Bronchial epithelial cell (primary cell): ENCODE measurements at regions not wholly inside any gene's neighbourhood (a gene's known extent, or its start where the extent isn't known, plus 50 kb on each side); places are given as distances from the start of the nearest gene placed in this dataset.
A peak's percentile ranks its signal among the peaks of the same experiment; 100 is the strongest.

ENCODE experiments used
- DNase-seq: peaks from one replicate; pipeline ENCODE4 v3.0.0-alpha.2; 2010; ENCODE audit warnings: low read depth
- FAIRE-seq: peaks from 2 replicates; lab custom pipeline; 2011; peaks lifted over from hg19 to GRCh38; lab: Jason Lieb, UNC
- H3K27me3 ChIP-seq: 2 replicates; pipeline ENCODE4 v1.5.1; 2011; ENCODE audit warnings: low read length; ENCODE audit not compliant: control insufficient read depth, insufficient read depth
- H3K36me3 ChIP-seq: 2 replicates; pipeline ENCODE4 v1.5.1; 2011; ENCODE audit warnings: low read length; ENCODE audit not compliant: control insufficient read depth, insufficient read depth
- H3K4me3 ChIP-seq: 2 replicates; pipeline ENCODE4 v1.5.1; 2011; ENCODE audit warnings: mild to moderate bottlenecking, low read depth, low read length, control low read depth
- CTCF ChIP-seq: IDR thresholded peaks from 2 replicates; pipeline ENCODE4 v1.5.1; 2011; ENCODE audit warnings: mild to moderate bottlenecking, moderate library complexity, low read length, control low read depth, inconsistent platforms; ENCODE audit not compliant: insufficient read depth, severe bottlenecking

GRCh38 chr3:168362156-168362555, 266.4 kb upstream of the GOLIM4 start:
- FAIRE-seq = no peak
- no peak for DNase-seq
- Histone ChIP-seq H3K4me3 (no peak overlapping the region), H3K27me3 (no peaks in the 10 kb centered on the region), H3K36me3 (no peaks in the 10 kb centered on the region)
- no peak for TF ChIP-seq CTCF

GRCh38 chr3:168360993-168361392, 265.3 kb upstream of the GOLIM4 start:
- Histone ChIP-seq H3K36me3 (no peaks in the 10 kb centered on the region), H3K4me3 (no peak overlapping the region), H3K27me3 (no peaks in the 10 kb centered on the region)
- TF ChIP-seq CTCF = no peak
- DNase-seq = no peak
- FAIRE-seq = no peak

GRCh38 chr3:168342946-168343850, 247.5 kb upstream of the GOLIM4 start:
- FAIRE-seq = no peak

GRCh38 chr3:168341956-168342936, 246.5 kb upstream of the GOLIM4 start:
- no peak for FAIRE-seq
- no peak for DNase-seq
- Histone ChIP-seq H3K36me3 (no peaks in the 10 kb centered on the region), H3K27me3 (no peaks in the 10 kb centered on the region), H3K4me3 (no peak overlapping the region)
- TF ChIP-seq CTCF = no peak

More at GRCh38 chr3:168342946-168343850, 247.5 kb upstream of the GOLIM4 start:
- no peak for TF ChIP-seq CTCF
- Histone ChIP-seq H3K4me3 (no peak overlapping the region), H3K27me3 (no peaks in the 10 kb centered on the region), H3K36me3 (no peaks in the 10 kb centered on the region)
- peak; percentile 21 for DNase-seq

DNA sequence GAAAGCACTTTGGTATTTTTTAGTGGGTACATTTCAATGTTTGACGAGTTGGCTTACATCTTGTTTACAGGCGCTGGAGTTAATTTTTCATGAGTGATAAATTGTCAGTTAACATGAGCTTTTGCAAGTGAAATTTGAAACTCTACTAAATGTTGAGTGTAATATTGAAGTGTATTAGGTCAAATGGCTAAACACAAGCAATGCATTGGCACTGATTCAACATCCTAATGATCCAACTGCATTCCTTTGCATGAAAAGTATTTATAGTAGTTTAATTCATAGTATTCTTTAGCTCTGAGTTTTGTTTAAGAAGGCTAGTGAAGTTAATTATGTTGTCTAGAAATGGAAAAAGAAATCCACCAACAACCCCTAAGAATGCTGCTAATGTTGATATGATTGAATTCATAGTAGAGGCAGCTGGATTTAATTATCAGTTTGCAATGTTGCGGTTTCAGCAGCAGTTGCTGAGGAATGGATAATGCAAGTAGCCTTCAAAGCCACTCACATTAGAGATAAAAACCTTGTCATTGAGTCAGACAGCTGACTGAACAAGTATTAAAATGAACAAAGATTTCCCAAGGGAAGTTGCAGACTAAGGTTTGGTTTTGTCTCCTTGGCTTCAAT, 245.6 kb upstream of the GOLIM4 start:
- no peak overlapping the region for H3K4me3 ChIP-seq
- DNase-seq = peak; percentile 28
- TF ChIP-seq CTCF = no peak
- FAIRE-seq = no peak
- no peaks in the 10 kb centered on the region for H3K36me3 ChIP-seq
- H3K27me3 ChIP-seq = no peaks in the 10 kb centered on the region
